Activated CD4-positive, alpha-beta T cell treated with anti-CD3 and anti-CD28 coated beads for 48 hours (primary cell): ENCODE measurements at regions not wholly inside any gene's neighbourhood (a gene's known extent, or its start where the extent isn't known, plus 50 kb on each side); places are given as distances from the start of the nearest gene placed in this dataset.

Source experiments
- DNase-seq: peaks from one replicate; pipeline ENCODE4 v3.0.0-alpha.2; 2020

DNA sequence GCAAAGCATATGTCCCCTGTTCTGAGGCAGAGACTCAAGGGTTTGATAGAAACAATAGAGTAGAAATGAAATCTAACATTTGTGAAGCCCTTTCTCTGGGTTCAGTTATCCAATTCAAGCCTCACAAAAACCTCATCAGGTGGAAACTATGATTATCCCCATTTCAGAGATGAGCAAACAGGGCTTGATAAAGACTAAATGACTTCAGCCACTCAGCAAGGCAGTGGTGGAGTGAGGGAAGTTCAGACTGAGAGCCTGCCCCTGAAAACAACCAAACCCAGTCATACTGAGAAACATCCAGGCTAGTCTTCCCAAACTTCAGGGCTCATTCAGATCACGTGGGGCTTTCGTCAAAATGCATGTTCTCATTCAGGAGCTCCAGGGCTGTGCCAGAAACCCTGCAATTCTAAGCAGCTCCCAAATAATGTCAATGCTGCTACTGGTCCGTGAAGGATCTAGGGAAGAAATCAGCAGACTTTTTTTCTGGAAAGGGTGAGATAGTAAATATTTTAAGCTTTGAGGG lies 109.6 kb upstream of the KIT start:
- peak; percentile 5 for DNase-seq

DNA sequence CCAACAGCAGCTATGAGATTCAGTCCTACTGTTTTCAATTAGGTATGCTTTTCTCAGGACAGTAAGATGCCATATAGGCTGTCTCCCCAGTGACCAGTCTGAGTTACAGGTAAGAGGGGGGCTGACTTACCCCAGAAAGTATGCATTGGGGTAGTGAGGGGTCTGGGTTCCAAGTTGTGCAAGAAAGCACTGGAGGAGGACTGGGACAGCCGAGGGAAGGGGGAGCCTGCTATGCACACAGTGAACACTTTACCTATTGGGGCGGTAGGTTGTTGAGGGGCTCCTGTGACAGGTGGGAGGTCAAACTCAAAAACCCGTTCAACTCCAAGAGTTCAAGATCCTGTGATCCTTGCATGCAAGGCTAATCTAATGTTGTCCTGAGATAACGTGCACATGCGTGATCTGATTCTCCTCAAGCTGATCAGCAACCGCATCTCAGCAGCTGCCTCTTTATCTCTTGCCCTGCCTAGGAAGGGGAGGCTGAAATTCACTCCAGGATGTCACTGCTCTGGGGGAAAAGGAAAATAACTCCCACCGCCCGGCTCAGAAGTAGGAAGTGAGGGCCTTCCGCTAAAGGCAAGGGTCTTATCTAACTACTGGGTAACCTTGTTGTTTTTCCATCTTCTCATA lies 108.8 kb upstream of the KIT start:
- no peak for DNase-seq

DNA sequence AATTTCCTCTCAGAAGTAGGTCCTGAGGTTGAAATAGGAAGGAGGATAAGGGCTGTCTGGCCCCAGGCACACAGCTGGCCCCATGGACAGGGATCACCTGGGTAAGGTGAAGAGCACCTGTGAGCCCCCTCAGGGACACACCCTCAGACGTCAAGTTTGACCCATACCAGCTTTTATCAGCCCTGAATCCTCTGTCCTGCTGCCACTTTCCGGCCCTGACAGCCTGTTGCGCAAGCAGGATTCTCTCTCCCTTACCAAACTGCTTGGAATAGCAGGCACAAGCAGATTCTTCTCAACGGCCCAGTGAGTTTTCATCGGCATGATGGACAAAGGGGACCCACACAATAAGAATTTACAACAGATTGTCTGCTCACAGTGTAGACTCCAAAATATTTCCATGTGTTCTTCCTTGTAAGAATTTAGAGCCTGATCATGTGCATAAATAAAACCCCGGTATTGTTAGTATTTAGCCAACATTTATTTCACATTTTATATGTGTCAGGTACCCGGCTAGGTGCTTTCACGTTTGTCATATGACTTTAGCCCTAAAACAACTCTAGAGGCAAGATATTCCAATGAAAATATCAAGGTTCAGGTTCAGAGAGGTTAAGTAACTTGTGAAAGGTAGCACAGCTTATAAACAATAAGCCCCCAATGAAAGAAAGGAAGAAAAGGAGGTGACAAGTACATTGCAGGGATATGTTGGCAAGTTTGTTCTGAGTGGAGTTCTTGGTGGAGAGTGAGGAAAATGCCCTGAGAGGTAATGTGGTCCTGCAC lies 107.2 kb upstream of the KIT start:
- DNase-seq, result no peak

DNA sequence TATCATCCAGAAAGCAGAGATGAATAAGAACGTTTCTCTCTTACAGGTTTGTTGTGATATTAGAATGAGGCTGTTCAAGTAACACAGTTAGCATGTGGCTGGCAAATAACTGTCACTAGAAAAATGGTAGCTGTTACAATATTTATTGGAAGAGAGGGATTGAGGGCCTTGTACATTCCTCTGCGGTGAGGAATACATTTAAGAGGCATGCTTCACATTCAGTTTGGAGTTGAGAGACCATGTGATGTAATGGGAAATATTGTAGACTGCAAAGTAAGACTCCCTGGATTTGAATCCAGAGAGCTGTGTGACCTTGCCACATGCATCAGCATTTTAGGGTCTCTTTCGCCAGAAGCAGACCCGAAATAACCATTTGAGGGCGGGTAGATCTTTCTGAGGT lies 104.8 kb upstream of the KIT start:
- no peak for DNase-seq

DNA sequence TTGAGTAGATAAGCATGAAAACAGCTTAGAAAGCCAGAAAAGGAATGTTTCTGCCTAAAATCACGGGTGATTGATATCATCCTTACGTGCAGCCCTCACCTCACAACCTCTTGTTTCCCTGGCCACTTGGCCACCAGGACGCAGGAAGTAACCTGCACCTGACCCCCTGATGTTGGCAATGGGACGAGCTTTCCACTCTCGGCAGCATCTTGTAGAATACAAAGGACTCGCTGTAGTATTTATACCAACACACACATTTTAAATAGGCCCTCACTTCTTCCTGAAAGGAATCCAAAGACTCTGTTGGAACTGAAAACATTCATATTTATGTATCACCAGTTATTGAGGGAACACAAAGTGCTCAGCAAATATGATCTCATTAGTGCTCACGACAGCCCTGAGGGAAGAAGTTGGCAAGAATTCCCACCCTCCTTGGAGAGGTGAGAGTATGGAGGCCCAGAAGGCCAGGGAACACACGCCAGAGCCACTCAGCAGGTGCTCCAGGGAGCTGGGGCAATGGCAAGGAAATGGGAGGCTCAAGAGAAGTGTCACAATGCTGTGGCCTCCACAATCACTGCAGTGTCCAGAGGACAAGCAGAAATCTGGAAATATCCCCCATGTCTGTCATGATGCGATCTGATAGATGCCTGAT lies 103.3 kb upstream of the KIT start:
- DNase-seq, result no peak

DNA sequence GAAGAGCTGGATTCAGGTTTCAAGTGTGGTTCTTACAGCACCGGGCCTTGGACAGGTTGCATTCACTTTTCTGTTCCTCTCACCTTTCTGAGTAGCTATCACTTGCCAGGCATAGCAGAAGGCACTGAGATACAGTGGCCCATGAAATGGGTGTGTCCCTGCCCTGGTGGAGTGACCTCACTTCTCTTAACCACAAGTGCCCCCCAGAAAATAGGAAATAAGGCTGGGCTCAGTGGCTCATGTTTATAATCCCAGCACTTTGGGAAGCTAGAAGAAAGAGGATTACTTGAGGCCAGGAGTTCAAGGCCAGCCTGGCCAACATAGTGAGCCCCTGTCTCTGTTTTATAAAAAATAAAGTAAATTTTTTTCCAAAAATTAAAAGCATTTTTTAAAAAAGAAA lies 101.7 kb upstream of the KIT start:
- DNase-seq, result no peak

DNA sequence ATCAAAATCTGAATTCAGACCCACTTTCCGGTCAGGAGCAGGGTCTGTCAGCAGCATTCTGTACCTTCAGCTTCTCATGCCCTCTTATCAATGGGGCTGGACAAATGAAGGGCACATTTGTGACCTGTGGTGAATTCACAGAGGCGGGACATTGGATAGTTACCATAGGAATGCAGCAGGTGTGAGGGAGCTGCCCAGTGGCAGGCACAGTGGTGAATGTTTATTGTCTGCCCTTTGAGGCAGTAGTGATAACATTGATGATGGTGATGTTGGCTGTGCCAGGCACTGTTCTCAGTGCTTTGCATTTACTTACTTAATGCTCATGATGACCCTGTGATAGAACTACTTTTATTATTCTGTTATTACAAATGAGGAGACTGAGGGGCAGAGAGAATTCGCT lies 101.2 kb upstream of the KIT start:
- DNase-seq, result no peak

DNA sequence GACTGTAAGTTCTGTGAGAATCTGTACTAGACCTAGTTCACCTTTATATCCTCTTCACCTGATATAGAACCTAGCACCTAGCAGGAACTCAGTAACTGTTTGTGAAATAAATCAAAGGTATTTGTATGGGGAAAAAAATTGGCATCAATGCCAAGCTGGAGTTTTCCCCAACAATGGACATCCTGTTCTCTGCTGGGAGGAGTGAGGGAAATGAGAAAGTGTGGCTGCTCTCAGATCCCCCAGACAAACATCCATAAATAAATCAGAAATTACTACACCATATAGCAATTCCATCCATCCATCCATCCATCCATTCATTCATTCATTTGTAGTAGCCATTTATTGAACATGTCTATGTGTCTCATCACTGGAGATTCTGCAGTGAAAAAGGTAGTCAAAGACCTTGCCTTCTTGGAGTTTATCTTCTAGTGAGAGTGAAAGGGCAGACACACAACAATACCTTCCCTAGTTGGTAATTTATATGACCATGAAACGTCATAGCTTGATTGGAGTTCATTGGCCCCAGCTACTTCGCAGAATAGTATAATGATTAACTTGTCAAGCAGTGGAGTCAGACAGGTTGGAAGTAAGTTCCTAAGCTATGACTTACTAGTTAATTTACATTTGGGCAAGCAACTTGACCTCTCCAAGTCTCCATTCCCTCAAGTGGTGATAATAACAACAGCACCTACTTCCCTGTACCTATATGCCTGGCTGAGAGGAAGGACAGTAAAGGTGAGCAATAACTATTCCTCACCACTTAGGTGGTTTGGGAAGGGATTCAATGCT lies 98.7 kb upstream of the KIT start:
- DNase-seq, result no peak

DNA sequence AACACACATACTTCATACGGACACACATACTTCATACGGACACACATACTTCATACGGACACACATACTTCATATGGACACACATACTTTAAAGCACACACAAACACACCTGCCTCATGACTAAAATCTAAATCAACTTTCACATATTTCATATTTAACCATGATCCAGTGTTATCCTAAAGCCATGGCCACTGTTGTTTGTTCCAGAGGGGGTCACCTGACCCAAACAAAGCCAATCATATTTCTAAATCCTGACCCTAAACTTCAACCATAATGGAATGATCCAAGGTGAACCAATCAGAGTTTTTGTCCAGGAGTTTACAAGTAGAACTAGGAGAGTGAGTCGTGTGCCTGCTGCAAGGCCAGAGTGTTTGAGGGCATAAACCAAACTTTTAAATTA lies 97.2 kb upstream of the KIT start:
- no peak for DNase-seq

DNA sequence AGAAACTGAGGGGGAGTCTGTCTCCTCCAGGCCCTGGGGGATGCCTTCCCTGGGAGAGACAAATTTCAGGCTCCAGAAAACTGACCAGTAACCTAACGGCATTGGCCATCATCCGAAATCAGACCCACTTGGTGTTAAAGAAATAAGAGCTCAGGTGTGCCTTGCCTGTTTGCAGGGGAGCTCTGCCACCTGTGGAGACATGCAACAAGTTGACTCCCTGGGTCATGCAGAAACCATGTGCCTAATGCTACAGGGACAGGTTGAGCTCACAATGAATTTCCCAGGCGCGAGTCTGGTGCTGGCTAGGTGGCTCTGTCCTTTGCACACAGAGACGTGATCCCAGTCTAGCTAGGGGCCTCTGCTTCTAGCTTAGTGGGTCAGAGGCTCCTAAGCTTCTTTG lies 95.8 kb upstream of the KIT start:
- no peak for DNase-seq

DNA sequence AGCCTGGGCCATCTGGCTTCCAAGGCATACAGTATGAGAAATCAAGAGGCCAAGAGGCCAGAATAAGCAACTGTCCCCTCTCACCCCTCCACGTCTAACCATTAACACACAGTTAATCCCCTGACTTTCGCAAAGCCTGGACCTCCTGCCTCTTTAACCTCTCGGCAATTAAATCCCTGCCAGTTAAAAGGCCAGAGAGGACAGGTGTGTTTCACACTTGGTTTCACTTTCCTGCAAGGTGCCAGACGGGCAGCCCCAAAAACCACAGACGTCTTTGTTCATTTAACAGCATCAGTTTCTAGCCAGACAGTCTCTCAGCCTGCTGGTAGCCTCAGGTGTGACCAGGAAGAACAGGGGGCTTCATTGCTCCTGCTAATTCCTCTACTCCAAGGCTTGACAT lies 91.1 kb upstream of the KIT start:
- no peak for DNase-seq

DNA sequence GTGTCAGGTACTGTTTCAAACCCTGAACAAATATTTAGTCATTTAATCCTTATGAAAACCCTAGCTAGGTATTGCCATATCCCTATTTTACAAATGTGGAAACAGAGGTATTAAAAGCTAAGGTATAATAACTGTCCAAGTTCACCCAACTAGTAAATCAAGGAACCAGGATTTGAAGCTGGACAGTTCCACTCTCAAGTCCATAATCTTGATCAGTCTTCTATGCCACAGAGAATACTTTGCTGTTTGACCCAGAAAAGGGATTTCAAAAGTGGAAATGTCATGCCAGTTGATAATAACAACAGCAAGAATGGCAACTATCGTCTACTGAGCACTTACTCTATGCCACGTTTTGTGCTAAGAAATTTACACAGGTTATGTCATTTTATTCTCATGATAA lies 90.4 kb upstream of the KIT start:
- DNase-seq, result no peak

DNA sequence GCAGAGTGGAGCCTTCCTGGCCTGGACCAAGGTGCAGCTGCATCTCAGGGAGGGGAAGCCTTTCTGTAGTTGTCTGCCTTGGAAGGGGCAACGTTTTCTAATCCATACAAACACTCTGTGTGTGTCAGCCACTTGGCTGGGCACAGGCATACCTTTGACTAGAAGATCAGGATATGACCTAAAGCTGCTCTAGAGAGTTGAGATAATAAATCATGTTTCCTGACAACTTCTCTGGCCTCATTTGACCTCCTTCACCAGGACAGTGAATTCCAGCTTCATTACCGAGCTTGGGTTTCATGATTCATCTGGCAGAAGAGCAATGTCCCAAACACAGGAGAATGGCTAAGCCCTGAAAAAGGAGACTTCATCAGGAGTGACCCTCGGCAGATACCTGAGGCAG lies 89.6 kb upstream of the KIT start:
- DNase-seq, result no peak

DNA sequence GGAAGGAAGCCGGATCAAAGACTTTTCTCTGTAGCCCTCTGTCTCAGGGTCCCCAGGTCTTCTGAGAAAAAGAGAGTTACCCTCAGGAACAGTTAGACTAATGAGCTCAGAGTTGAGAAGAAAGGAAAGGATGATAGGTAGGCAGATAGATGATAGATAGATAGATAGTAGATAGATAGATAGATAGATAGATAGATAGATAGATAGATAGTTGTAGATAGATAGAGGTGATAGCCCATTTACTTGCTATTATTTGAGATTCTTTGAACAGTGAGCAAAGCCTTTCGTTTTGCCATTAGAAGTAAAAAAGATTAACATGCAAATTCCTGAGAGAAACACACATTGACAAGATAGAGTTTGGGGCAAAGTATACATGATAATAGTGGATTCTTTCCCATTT lies 86.9 kb upstream of the KIT start:
- DNase-seq, result no peak

DNA sequence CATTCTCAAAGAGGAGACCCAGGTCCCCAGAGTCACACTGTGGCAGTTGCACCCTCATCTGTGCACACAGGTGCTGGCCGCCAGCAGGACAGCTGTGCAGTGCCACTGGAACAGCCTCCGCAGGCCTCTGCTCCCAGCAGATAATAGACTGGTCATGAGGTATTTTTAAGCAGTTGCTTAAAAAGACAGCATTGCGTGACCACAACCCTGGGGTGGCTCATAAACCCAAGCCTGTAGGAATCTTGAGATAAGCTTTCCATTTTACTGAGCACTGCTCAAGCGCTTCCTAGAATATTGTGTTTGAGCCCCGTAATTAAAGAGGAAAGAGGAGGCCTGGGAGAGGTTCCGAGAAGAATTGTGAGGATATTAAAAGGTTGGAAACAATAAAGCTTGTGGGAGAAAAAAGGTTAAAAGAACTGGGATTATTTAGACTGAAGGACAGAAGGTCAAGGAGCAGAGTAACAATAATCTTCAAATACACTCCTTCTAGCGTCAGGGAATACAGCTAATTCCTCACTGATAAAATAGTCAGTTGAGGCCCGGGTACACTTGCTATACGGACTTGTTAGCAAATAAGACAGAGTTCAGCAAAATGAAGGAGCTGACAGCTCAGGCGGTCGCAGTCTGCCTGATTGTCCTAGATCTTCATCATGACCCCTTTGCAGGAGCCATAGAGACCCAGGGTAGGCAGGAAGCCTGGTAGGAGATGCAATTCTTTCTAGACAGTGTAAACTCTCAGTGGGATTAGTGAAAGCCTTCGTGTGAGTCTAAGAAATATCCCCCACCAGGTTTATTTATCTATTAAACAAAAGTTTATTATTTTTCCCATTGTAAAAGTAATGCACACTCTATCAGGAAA lies 86.2 kb upstream of the KIT start:
- no peak for DNase-seq

DNA sequence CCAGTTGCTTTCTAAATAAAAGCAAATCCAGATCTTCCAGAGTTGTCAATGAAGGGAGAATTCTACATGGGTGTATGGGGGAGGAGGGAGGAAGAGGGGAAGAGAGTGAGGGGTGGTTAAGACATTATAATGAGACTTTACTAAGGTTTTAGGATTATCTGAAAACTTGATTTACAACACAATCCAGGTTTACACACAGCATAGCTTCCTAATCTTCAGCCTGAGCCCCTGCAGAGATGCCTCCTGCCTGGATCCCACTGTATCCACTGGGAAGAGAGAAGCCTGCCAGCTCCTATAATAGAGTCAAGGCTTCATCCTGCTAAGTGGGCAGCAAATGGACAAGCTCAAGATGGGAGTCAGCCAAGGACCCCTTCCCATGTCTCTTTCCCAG lies 85.6 kb upstream of the KIT start:
- DNase-seq, result no peak

DNA sequence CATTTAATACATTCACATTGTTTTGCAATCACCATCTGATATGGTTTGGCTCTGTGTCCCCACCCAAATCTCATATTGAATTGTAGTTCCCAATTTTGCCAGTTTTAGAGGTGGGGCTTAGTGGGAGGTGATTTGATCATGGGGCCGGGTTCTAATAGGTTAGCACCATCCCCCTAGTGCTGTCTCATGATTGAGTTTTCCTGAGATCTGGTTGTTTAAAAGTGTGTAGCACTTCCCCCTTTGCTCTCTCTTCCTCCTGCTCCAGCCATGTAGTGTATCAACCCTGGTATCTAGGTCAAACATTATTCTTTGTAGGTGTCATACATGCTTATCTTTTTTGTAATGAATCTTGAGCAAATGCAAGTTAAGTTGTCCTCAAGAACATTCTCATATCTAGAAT lies 83.3 kb upstream of the KIT start:
- no peak for DNase-seq

DNA sequence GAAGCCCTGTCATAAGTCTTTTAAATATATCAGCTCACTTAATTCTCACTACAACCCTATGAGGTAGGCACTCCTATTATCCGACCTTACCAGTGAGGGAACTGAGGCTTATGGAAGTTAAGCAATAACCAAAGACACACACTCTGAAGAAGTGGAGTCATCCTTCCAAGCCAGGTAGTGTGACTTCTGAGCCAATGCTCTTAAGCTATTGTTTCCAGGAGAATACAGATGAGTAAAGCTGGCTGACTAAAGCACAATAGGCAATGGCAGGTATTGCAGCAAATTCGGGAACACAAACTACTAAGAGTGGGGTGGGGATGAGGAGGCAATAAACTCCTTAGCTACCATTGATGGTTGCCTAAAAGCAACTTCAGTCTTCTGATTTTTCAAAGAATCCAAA lies 81.8 kb upstream of the KIT start:
- no peak for DNase-seq

DNA sequence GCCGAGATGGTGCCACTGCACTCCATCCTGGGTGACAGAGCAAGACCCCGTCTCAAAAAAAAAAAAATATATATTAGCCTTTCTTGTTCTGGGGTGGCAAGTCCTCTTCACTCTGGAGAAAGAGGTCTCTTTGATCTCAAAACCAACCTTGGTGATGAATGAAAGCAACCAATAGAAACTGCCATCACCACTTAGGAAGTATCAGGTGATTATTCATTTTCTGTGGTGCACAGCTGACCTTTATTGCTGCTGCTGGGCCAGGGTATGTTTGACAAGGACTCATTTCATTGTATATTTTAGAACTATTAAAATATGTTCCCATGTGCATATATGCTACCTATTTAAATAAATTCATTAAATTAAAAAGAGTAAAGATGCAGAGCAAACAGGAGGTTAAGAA lies 76.0 kb upstream of the KIT start:
- DNase-seq, result no peak

DNA sequence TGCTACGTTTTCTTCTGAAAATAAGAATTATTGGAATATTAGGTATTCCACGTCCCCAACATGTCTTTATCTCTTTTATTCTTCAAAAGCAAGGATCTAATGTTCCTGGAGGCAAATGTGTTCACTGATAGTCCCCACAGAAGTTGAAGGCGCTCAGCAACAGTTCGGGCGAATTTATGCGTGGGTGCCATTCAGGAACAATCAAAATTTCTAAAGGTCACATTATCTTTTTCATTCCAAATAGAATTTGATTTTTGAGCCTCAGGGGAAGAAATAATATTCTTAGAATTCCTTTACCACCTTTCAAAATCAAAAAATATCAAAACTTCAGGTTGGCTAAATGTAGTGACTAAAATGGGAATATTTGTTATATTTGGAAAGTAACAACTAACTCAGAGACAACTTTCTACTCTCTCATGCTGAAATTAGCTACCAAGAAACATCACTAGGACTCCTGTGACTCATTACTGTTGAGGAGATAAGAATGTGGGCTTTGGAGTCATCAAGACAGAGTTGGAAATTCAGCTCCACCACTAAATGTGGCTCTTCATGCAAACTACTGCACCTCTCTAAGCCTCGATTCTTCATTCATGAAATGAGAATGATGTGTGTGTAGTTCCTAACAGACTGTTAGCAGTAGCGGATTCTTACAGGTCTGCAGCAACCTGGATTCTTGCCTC lies 72.3 kb upstream of the KIT start:
- DNase-seq, result no peak

DNA sequence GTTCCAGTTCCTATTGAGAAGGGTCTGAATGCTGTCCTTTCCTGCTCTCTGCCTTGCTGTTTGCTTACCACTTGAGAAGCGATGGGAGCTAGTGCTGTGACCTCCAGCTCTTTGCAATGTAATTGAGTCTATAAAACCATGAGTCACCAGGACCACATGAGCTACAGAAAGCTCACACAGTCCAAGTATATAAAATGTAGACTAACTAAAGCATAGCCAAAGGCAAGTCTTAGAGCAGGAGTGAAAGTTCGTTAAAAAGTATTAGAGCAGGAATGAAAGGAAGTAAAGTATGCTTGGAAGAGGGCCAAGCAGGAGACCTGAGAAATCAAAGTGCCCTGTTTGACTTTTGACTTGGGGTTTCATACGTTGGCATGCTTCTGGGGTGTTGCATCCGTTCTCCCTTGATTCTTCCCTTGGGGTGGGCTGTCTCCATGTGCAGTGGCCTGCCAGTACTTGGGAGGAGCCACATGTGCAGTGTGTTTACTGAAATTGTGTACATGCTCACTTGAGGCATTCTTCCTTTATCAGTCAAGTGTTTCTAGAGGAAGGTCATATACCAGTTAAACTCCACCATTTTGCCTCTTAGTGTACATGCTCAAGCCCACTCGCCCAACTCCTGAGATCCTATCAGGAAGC lies 71.3 kb upstream of the KIT start:
- no peak for DNase-seq
